H1 (cell line): ENCODE measurements at regions not wholly inside any gene's neighbourhood (a gene's known extent, or its start where the extent isn't known, plus 50 kb on each side); places are given as distances from the start of the nearest gene placed in this dataset.

ENCODE experiments used
- CTCF ChIA-PET: fragments of 300-600 bp; sonication (Branson Sonifier 250); formaldehyde crosslinking; loops from one replicate; lab custom pipeline; 2021; ENCODE audit not compliant: partially characterized antibody; lab: Charles Lee
- POLR2A ChIA-PET: fragments of 300-600 bp; sonication (Branson Sonifier 250); formaldehyde crosslinking; loops from one replicate; lab custom pipeline; 2021; ENCODE audit warnings: inconsistent platforms; ENCODE audit not compliant: partially characterized antibody; lab: Charles Lee
- DNase-seq, 2 experiments: peaks; one replicate each; pipeline versions ENCODE4 v3.0.0 to v3.0.0-alpha.2; 2010 to 2022; ENCODE audit warnings: low spot score in 2 of 2, low read depth in 1 of 2, mixed read lengths in 1 of 2
- FAIRE-seq: peaks from 2 replicates; lab custom pipeline; 2011; peaks lifted over from hg19 to GRCh38; lab: Jason Lieb, UNC
- H2AFZ ChIP-seq: 2 replicates; pipeline ENCODE4 v1.8.1; 2012; ENCODE audit warnings: low read length, inconsistent platforms
- H2AK5ac ChIP-seq: 2 replicates; pipeline ENCODE4 v1.6.1; 2013; ENCODE audit warnings: low read depth, low read length
- H2BK120ac ChIP-seq: replicated peaks from 2 replicates; pipeline ENCODE3; 2013; ENCODE audit warnings: low read depth, low read length, inconsistent platforms
- H2BK12ac ChIP-seq: 2 replicates; pipeline ENCODE4 v1.6.1; 2013; ENCODE audit warnings: low read depth, low read length
- H2BK15ac ChIP-seq: 2 replicates; pipeline ENCODE4 v1.6.1; 2013; ENCODE audit warnings: low read length
- H2BK20ac ChIP-seq: 2 replicates; pipeline ENCODE4 v1.6.1; 2013; ENCODE audit warnings: low read length
- H2BK5ac ChIP-seq: 2 replicates; pipeline ENCODE4 v1.6.1; 2013; ENCODE audit warnings: low read depth, low read length
- H3K14ac ChIP-seq: 2 replicates; pipeline ENCODE4 v1.6.1; 2013; ENCODE audit warnings: inconsistent platforms; ENCODE audit not compliant: insufficient read length
- H3K18ac ChIP-seq: 2 replicates; pipeline ENCODE4 v1.6.1; 2013; ENCODE audit warnings: low read length; ENCODE audit errors: extremely low read depth
- H3K23ac ChIP-seq: 2 replicates; pipeline ENCODE4 v1.6.1; 2013; ENCODE audit warnings: inconsistent platforms; ENCODE audit not compliant: insufficient read length
- H3K23me2 ChIP-seq: 2 replicates; pipeline ENCODE4 v1.6.1; 2013; ENCODE audit warnings: low read depth, low read length
- H3K27ac ChIP-seq: 2 replicates; pipeline ENCODE4 v1.6.1; 2011; ENCODE audit warnings: low read depth, low read length, inconsistent platforms
- H3K27me3 ChIP-seq, 4 experiments: replicated peaks in 1 of 4; 1 replicate in 1 of 4; 2 replicates in 3 of 4; pipeline versions ENCODE4 v1.6.1 to v1.8.1; 2011 to 2013; ENCODE audit warnings: low read length in 3 of 4, mild to moderate bottlenecking in 3 of 4, inconsistent platforms in 2 of 4, mixed read lengths in 2 of 4, moderate library complexity in 1 of 4; ENCODE audit not compliant: control insufficient read depth in 3 of 4, insufficient read depth in 3 of 4; ENCODE audit errors: extremely low read depth in 1 of 4
- H3K36me3 ChIP-seq, 4 experiments: 2 replicates each; pipeline versions ENCODE4 v1.6.1 to v1.8.1; 2011 to 2013; ENCODE audit warnings: mild to moderate bottlenecking in 4 of 4, low read length in 3 of 4, moderate library complexity in 2 of 4, control low read depth in 1 of 4, inconsistent platforms in 1 of 4; ENCODE audit not compliant: insufficient read depth in 4 of 4, control insufficient read depth in 2 of 4
- H3K4ac ChIP-seq: replicated peaks from 2 replicates; pipeline ENCODE3; 2013; ENCODE audit warnings: low read length, low read depth, mixed read lengths, inconsistent platforms; ENCODE audit not compliant: insufficient read length
- H3K4me1 ChIP-seq, 4 experiments: replicated peaks in 1 of 4; 1 replicate in 1 of 4; 2 replicates in 3 of 4; pipeline versions ENCODE4 v1.6.1 to v1.8.1; 2011 to 2013; ENCODE audit warnings: low read length in 3 of 4, inconsistent platforms in 2 of 4, mixed read lengths in 1 of 4; ENCODE audit not compliant: insufficient read depth in 4 of 4, control insufficient read depth in 3 of 4
- H3K4me2 ChIP-seq, 2 experiments: 2 replicates each; pipeline versions ENCODE4 v1.6.1 to v1.8.1; 2011 to 2013; ENCODE audit warnings: low read depth in 2 of 2, low read length in 2 of 2, control low read depth in 1 of 2, inconsistent platforms in 1 of 2, mild to moderate bottlenecking in 1 of 2; ENCODE audit not compliant: insufficient read depth in 1 of 2
- H3K4me3 ChIP-seq, 4 experiments: fragments of 200-600, 300-600 bp in 1 of 4; sonication (generic), shearing (Covaris generic), sonication (Bioruptor Twin) in 1 of 4; 2 replicates each; pipeline versions ENCODE4 v1.5.1 to v1.8.1; 2011 to 2016; ENCODE audit warnings: low read length in 4 of 4, low read depth in 3 of 4, control low read depth in 2 of 4, inconsistent platforms in 2 of 4, mild to moderate bottlenecking in 2 of 4, mixed read lengths in 1 of 4, moderate library complexity in 1 of 4; ENCODE audit not compliant: insufficient read depth in 2 of 4; ENCODE audit errors: extremely low read depth in 1 of 4
- H3K56ac ChIP-seq: replicated peaks from 2 replicates; pipeline ENCODE3; 2013; ENCODE audit warnings: low read depth, mild to moderate bottlenecking, mixed read lengths, low read length, inconsistent platforms; ENCODE audit not compliant: insufficient read length
- H3K79me1 ChIP-seq: 2 replicates; pipeline ENCODE4 v1.6.1; 2013; ENCODE audit warnings: low read depth, low read length, control low read depth
- H3K79me2 ChIP-seq, 2 experiments: 2 replicates each; pipeline versions ENCODE4 v1.6.1 to v1.8.1; 2012 to 2013; ENCODE audit warnings: low read length in 2 of 2, mild to moderate bottlenecking in 2 of 2, inconsistent platforms in 1 of 2; ENCODE audit not compliant: insufficient read depth in 2 of 2, control insufficient read depth in 1 of 2
- H3K9ac ChIP-seq, 4 experiments: replicated peaks in 1 of 4; 1 replicate in 1 of 4; 2 replicates in 3 of 4; pipeline versions ENCODE4 v1.6.1 to v1.8.1; 2011 to 2013; ENCODE audit warnings: low read depth in 3 of 4, low read length in 3 of 4, control low read depth in 2 of 4, mild to moderate bottlenecking in 2 of 4, moderate library complexity in 2 of 4, inconsistent platforms in 1 of 4; ENCODE audit errors: extremely low read depth in 1 of 4
- H3K9me3 ChIP-seq, 2 experiments: 2 replicates each; pipeline versions ENCODE4 v1.6.1 to v1.8.1; 2012 to 2013; ENCODE audit warnings: mild to moderate bottlenecking in 2 of 2, moderate library complexity in 2 of 2, control low read depth in 1 of 2, inconsistent platforms in 1 of 2, low read depth in 1 of 2, low read length in 1 of 2, mixed read lengths in 1 of 2; ENCODE audit not compliant: insufficient read depth in 2 of 2
- H4K20me1 ChIP-seq, 2 experiments: replicated peaks in 1 of 2; 2 replicates each; pipeline versions ENCODE3 to v1.8.1; 2011 to 2013; ENCODE audit warnings: inconsistent platforms in 2 of 2, low read length in 2 of 2, mild to moderate bottlenecking in 1 of 2; ENCODE audit not compliant: insufficient read depth in 2 of 2, control insufficient read depth in 1 of 2
- H4K5ac ChIP-seq: 2 replicates; pipeline ENCODE4 v1.6.1; 2013; ENCODE audit warnings: low read length, low read depth, mixed read lengths, inconsistent platforms; ENCODE audit not compliant: insufficient read length
- H4K8ac ChIP-seq: 2 replicates; pipeline ENCODE4 v1.8.0; 2013; ENCODE audit warnings: mild to moderate bottlenecking, moderate library complexity, low read length, inconsistent platforms; ENCODE audit not compliant: insufficient read depth; ENCODE audit errors: extremely low read depth
- H4K91ac ChIP-seq: replicated peaks from 2 replicates; pipeline ENCODE3; 2013; ENCODE audit warnings: low read length, mixed read lengths, inconsistent platforms; ENCODE audit not compliant: insufficient read length
- CBX8 ChIP-seq: fragments of 300-800, 300-1000 bp; sonication (generic); IDR thresholded peaks from 2 replicates; pipeline ENCODE4 v1.7.1; 2016; ENCODE audit warnings: low read depth, low read length, borderline replicate concordance
- WGBS, 2 experiments: shearing (Covaris generic) in 1 of 2; methylation state at CpG; one replicate each; pipeline versions ENCODE4 v1.1.6 to v1.1.7; 2013 to 2015; ENCODE audit warnings: low lambda C conversion rate in 2 of 2, mixed read lengths in 2 of 2, inconsistent platforms in 1 of 2, low coverage in 1 of 2, missing lambda C conversion rate in 1 of 2; ENCODE audit not compliant: insufficient replicate concordance in 2 of 2, insufficient coverage in 1 of 2, insufficient read length in 1 of 2; ENCODE audit errors: extremely low coverage in 1 of 2, missing lambda C conversion rate in 1 of 2; 5-methylcytosine and 5-hydroxymethylcytosine counted together

- H3K4me1 ChIP-seq, result no peaks in the 10 kb centered on the region
- H3K9ac ChIP-seq, result no peak overlapping the region
- no peak overlapping the region for H2AFZ ChIP-seq
- no peak overlapping the region for H3K18ac ChIP-seq
- no peak overlapping the region for H2BK12ac ChIP-seq
- no peak overlapping the region for H3K4me3 ChIP-seq
- H4K5ac ChIP-seq, result no peak overlapping the region
- H3K36me3 ChIP-seq, result no peaks in the 10 kb centered on the region
- H3K27ac ChIP-seq, result no peak overlapping the region
- no peak overlapping the region for H2BK5ac ChIP-seq
- H3K4ac ChIP-seq, result no peak overlapping the region
- H4K20me1 ChIP-seq, result no peaks in the 10 kb centered on the region
- no peak overlapping the region for H2BK120ac ChIP-seq
- no peaks in the 10 kb centered on the region for H3K27me3 ChIP-seq
- H2AK5ac ChIP-seq, result no peak overlapping the region
- H4K91ac ChIP-seq, result no peak overlapping the region
- no peak overlapping the region for H2BK20ac ChIP-seq
- CTCF ChIA-PET, result interaction anchor here (1.1 to 1.9 kb wide), 4 partner anchors 14 to 379 kb away, joined by 3 to 5 read pairs (median 3); no protein-coding TSS in a partner anchor
- POLR2A ChIA-PET, result no interaction called here
- no peak for FAIRE-seq
- H3K14ac ChIP-seq, result no peak overlapping the region
- no peak overlapping the region for H3K4me2 ChIP-seq
- H3K79me1 ChIP-seq, result no peaks in the 10 kb centered on the region
- 85% methylated on average over 5 of the region's 5 CpGs; no CpG with 5 or more reads in 1 of the 2 experiments for WGBS, 2 experiments
- H3K23me2 ChIP-seq, result no peaks in the 10 kb centered on the region
- H4K8ac ChIP-seq, result no peak overlapping the region
- H2BK15ac ChIP-seq, result no peak overlapping the region
- H3K23ac ChIP-seq, result no peak overlapping the region
- no peak for DNase-seq
- H3K79me2 ChIP-seq, result no peaks in the 10 kb centered on the region
- H3K9me3 ChIP-seq, result no peaks in the 10 kb centered on the region
- H3K56ac ChIP-seq, result no peak overlapping the region
- TF ChIP-seq CBX8, result no peak
Measured at GRCh38 chr5:168073311-168073710, 218.1 kb upstream of the WWC1 start.
